Spleen (tissue), 7 donors: ENCODE measurements at regions not wholly inside any gene's neighbourhood (a gene's known extent, or its start where the extent isn't known, plus 50 kb on each side); places are given as distances from the start of the nearest gene placed in this dataset.
"Not testable (repeated sequence)": the region's sequence is repeated elsewhere in the genome, so short reads cannot be mapped to it uniquely, and the experiment has no call there.

ENCODE experiments used
- POLR2A ChIP-seq, 3 donors: fragments of 450-650 bp; IDR thresholded peaks; one replicate each; pipeline ENCODE4 v1.5.1; 2017; ENCODE audit warnings: antibody characterized with exemption in 3 of 3, mild to moderate bottlenecking in 1 of 3
- TF ChIP-seq, protein P1 (sequence below), 11 experiments: fragments of 200-600 bp in 7 of 11; fragments of 450-650 bp in 4 of 11; sonication (generic) in 4 of 11; IDR thresholded peaks in 8 of 11; conservative IDR thresholded peaks in 3 of 11; 1 replicate in 7 of 11; 2 replicates in 4 of 11; pipeline versions ENCODE4 v1.4.0 to v1.8.0; 2016 to 2021; ENCODE audit warnings: antibody characterized with exemption in 11 of 11, inconsistent platforms in 4 of 11, mild to moderate bottlenecking in 1 of 11
- donor health status: DM: no; HTN: no; CAD: no; lungs with moderate emphysema.
- donor health status: DM: no; HTN: no; CAD: no.
- donor health status: DM: no; HTN: no; CAD: no.

DNA sequence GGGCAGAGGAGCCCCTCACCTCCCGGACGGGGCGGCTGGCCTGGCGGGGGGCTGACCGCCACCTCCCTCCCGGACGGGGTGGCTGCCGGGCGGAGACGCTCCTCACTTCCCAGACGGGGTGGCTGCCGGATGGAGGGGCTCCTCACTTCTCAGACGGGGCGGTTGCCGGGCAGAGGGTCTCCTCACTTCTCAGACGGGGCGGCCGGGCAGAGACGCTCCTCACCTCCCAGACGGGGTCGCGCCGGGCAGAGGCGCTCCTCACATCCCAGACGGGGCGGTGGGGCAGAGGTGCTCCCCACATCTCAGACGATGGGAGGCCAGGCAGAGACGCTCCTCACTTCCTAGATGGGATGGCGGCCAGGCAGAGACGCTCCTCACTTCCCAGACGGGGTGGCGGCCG, 1615.9 kb upstream of the C9orf72 start:
- TF ChIP-seq, protein P1, sequence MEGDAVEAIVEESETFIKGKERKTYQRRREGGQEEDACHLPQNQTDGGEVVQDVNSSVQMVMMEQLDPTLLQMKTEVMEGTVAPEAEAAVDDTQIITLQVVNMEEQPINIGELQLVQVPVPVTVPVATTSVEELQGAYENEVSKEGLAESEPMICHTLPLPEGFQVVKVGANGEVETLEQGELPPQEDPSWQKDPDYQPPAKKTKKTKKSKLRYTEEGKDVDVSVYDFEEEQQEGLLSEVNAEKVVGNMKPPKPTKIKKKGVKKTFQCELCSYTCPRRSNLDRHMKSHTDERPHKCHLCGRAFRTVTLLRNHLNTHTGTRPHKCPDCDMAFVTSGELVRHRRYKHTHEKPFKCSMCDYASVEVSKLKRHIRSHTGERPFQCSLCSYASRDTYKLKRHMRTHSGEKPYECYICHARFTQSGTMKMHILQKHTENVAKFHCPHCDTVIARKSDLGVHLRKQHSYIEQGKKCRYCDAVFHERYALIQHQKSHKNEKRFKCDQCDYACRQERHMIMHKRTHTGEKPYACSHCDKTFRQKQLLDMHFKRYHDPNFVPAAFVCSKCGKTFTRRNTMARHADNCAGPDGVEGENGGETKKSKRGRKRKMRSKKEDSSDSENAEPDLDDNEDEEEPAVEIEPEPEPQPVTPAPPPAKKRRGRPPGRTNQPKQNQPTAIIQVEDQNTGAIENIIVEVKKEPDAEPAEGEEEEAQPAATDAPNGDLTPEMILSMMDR (IDR thresholded peaks at IDR 0.05 in 8 of 11, conservative IDR thresholded peaks at IDR 0.05 in 3 of 11): not testable (repeated sequence)
- not testable (repeated sequence) for TF ChIP-seq POLR2A (IDR thresholded peaks at IDR 0.05)
